Left kidney (tissue), 1 donor: ENCODE measurements at regions not wholly inside any gene's neighbourhood (a gene's known extent, or its start where the extent isn't known, plus 50 kb on each side); places are given as distances from the start of the nearest gene placed in this dataset.
"Not testable (repeated sequence)": the region's sequence is repeated elsewhere in the genome, so short reads cannot be mapped to it uniquely, and the experiment has no call there.

Experiments used
- DNase-seq: peaks from one replicate; pipeline ENCODE4 v3.0.0-alpha.2; 2013

GRCh38 chr16:60123392-60124023 is 1389.4 kb upstream of the GOT2 start:
- no peak for DNase-seq

DNA sequence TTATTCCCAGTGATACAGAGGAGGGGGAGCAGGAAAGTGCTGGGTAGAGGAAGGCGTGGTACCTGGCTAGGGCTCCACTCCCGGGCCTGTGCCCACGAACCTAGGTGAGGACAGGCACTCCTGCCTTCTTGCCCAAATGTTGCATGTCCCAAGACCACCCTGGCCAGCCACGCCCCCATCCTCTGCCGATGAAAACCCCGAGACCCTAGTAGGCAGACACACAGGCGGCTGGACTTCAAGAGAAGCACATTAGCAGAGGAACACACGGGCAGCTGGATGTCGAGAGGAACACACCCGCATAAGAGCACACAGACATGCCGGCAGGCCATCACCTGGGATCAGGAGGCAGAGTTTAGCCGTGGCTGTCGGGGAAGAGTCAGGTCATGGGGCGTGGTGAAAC is 1386.5 kb upstream of the GOT2 start:
- no peak for DNase-seq

- DNase-seq = no peak
Measured at GRCh38 chr16:60110531-60110930, 1376.4 kb upstream of the GOT2 start.

DNA sequence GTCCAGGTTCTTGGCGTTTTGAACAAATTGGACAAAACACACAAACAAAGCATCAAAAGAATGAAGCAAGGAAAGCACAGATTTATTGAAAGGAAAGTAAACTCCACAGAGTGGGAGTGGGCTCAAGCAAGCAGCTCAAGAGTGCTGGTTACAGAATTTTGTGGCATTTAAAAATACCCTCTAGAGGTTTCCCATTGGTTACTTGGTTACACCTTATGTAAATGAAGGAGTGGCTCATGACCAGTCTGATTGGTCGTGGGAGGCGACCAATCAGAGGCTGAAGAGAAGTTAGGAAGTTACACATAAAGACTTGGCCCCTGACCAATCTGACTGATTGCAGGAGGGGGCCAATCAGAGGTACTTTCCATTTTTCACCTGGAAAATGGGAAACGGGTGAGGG is 1373.8 kb upstream of the GOT2 start:
- no peak for DNase-seq

DNA sequence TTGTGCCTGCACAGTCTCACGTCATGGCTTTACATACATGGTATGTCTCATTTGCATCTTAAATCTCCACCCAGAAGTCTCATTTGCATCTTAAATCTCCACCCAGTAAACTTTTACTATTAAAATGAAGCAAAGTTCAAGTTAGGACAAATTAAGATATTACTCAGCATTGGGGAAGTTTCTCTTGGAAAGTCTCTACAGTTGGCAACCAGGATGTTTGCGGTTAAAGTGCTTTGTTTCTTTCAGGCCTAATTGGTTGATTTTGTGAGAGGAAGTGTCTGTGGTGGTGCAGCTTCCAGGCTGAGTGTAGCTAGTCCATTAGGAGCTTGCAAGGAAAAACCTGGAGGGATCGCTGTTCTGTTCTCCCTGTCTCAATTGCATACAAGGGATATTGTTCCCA is 1373.3 kb upstream of the GOT2 start:
- DNase-seq = no peak

GRCh38 chr16:60100371-60100770 is 1366.3 kb upstream of the GOT2 start:
- no peak for DNase-seq

GRCh38 chr16:60091529-60091928 is 1357.4 kb upstream of the GOT2 start:
- peak; percentile 4 for DNase-seq

GRCh38 chr16:60091071-60091470 is 1357.0 kb upstream of the GOT2 start:
- no peak for DNase-seq

DNA sequence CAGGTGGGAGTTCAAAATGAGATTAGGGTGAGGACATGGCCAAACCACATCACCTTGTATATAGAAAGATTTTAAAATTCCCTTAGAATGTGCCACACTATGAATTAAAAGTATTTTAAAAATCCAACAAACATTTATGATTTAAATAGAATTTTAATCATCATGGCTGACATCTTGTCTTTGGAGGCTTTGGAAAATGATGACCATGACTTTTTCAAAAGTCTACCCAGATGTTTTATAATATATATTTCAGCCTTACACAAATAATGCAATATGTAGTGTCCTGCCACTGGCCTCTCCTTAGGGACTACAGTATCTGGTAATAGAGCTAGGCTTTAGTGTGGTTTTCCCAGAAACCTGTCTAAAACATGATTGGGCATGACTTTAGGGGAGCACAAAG is 1353.4 kb upstream of the GOT2 start:
- DNase-seq = no peak

- DNase-seq = not testable (repeated sequence)
Measured at GRCh38 chr16:60078819-60079218, 1344.7 kb upstream of the GOT2 start.

DNA sequence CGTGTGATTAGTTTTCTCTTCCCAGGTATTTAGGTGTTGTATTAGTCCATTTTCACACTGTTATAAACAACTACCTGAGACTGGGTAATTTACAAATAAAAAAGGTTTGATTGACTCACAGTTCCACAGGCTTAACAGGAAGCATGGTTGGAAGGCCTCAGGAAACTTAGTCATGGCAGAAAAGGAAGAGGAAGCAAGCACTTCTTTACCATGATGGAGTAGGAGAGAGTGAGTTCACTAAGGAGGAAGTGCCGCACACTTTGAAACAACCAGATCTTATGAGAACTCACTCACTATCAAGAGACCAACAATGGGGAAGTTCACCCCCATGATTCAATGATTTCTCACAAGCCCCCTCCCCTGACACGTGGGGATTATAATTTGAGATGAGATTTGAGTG is 1343.7 kb upstream of the GOT2 start:
- no peak for DNase-seq

- no peak for DNase-seq
Measured at GRCh38 chr16:60074378-60074777, 1340.3 kb upstream of the GOT2 start.

DNA sequence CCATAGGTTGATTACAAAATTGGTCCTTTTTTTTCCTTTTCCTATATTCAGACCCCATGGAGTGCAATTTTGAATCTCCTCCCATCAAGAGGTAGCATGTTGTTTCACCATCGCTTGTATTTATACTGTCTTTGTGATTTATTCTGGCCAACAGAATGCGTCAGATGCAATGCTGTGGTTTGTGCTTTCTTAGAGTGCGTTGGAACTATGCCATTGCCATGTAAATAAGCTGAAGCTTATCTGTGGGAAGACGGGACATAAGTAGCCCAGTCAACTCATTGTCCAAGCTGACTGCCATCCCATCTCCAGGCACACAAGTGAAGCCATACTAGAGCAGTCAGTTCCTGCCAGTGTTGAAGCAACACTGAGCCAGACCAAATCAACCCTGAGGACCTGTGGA is 1339.3 kb upstream of the GOT2 start:
- DNase-seq = no peak

- DNase-seq = no peak
Measured at GRCh38 chr16:60064026-60064425, 1329.9 kb upstream of the GOT2 start.

DNA sequence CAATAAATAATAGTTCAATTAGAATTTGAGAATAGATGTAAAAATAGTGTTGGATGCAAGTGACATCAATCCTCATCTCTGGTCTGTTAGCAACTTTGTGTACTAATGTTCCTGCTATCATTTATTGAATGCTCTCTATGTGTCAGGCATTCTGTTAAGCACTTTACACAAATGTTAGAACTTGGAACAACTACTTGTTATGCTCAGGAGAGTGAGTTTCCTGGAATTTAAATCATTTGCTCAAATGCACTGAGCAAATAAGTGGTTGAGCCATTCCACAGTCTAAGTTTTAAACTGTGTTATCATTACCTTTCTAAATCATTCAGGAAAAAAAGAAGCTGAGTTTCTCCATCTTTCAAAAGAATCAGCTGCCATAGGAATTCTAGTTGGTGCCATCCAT is 1327.3 kb upstream of the GOT2 start:
- no peak for DNase-seq

GRCh38 chr16:60060731-60061130 is 1326.6 kb upstream of the GOT2 start:
- no peak for DNase-seq

- no peak for DNase-seq
Measured at GRCh38 chr16:60059141-60059540, 1325.0 kb upstream of the GOT2 start.

DNA sequence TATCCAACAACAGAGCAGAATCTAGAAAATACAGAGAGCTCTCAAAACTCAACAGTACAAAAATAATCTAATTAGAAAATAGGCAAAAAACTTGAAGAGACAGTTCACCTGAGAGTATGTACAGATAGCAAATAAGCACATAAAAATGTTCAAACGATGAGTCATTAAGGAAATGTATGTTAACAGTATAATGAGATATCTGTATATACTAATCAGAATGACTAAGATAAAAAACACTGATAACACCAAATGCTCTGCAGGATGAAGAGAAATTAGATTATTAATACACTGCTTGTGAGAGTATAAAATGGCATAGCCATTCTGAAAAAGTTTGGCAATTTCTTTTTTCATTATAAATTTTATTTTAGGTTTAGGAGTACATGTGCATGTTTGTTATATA is 1307.6 kb upstream of the GOT2 start:
- no peak for DNase-seq

DNA sequence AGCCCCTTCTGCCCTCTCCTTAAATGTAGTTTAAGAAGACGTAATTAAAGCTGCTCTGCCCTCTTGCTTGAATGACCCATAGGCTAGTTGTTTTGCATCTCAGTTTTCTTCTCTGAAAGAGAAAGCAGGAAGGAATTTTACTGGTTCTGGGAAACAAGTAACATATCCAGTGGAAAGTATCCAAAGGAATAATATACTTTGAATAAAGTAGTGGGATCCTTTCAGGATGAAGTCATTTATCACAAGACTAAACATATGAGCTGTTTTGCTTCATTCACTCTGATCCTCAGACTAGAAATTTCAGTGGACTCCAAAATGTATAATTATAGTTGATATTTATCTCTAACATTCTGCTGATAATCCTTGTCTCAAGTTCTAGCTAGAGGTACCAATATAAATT is 1297.6 kb upstream of the GOT2 start:
- no peak for DNase-seq

DNA sequence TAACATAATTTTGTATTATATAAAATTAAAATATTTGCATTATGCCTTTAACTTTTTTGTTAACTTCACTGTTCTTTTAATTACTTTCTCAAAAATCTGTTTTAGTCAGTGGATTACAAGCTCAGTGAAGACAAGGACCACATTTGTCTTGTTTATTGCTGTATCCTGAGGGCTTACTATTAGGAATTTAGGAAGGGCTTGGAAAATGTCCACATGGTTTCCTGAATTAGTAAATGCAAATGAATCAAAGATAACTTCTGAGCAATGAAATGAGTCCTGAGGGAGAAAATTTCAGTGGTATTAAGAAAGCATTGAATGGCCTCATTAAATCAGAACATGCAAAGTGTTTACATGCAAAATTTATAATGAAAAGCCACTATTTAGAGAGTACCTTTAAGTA is 1293.2 kb upstream of the GOT2 start:
- no peak for DNase-seq

- no peak for DNase-seq
Measured at GRCh38 chr16:60013076-60013475, 1279.0 kb upstream of the GOT2 start.

DNA sequence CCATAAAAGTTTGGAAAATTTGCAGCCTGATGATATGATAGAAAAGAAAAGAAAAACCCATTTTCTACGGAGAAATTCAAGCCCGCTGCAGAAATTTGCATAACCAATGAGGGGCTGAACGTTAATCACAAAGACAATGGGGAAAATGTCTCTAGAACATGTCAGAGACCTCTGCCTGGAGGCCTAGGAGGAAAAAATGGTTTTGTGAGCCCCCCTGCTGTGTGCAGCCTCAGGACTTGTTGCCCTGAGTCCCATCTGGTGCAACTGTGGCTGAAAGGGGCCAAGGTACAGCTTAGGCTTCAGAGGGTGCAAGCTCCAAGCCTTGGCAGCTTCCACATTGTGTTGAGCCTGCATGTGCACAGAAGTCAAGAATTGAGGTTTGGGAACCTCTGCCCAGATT is 1267.4 kb upstream of the GOT2 start:
- DNase-seq = no peak

GRCh38 chr16:59997706-59998105 is 1263.6 kb upstream of the GOT2 start:
- no peak for DNase-seq

GRCh38 chr16:59993101-59993500 is 1259.0 kb upstream of the GOT2 start:
- no peak for DNase-seq

DNA sequence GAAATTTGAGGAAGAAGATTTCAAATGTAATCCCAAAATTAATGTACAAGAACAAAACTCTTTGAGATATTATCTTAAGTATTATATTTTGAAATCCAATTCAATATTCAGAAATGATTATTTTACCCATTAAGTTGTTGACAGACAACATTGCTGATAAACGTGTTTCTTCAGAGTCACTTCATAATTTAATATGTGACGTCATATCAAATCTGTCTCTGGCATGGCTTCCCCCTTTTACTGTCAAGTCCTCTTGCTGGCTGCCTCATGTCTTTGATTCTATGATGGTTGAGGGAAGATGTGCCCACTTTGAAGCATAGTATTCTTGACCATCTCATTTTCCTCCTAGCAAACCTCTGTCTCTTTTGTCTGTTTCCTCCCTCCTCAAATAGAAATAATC is 1257.1 kb upstream of the GOT2 start:
- DNase-seq = no peak
